ENCODE measurements at regions not wholly inside any gene's neighbourhood (a gene's known extent, or its start where the extent isn't known, plus 50 kb on each side); places are given as distances from the start of the nearest gene placed in this dataset.

- Mint-ChIP-seq H3K4me3 (no peak overlapping the region), H3K36me3 (peaks cover 2% of the 10 kb centered on the region), H3K4me1 (no peaks in the 10 kb centered on the region), H3K9me3 (peaks cover 74% of the 10 kb centered on the region), H3K27me3 (ENCODE audit: low read depth) (no peaks in the 10 kb centered on the region), H3K27ac (no peak overlapping the region)
- no peak for DNase-seq (ENCODE audit: low spot score in 2 of 2, unreplicated experiment in 2 of 2)
- TF ChIP-seq CTCF (IDR thresholded peaks at IDR 0.05; ENCODE audit: unreplicated experiment) = no peak
Observed at GRCh38 chr20:56194042-56194441, 54.5 kb upstream of the MC3R start.

GRCh38 chr20:56195946-56196345 lies 52.6 kb upstream of the MC3R start:
- Mint-ChIP-seq H3K27me3 (ENCODE audit: low read depth) (no peaks in the 10 kb centered on the region), H3K36me3 (peaks cover 2% of the 10 kb centered on the region), H3K4me3 (no peak overlapping the region), H3K9me3 (peaks cover 79% of the 10 kb centered on the region), H3K27ac (no peak overlapping the region), H3K4me1 (no peaks in the 10 kb centered on the region)
- DNase-seq (ENCODE audit: low spot score in 2 of 2, unreplicated experiment in 2 of 2) = no peak
- no peak for TF ChIP-seq CTCF (IDR thresholded peaks at IDR 0.05; ENCODE audit: unreplicated experiment)
